Stimulated activated CD8-positive, alpha-beta memory T cell treated with anti-CD3 and anti-CD28 coated beads, Interleukin-12 subunit alpha, Interleukin-12 subunit beta, amount 100 ng/mL, for 1 hour (primary cell): ENCODE measurements at regions not wholly inside any gene's neighbourhood (a gene's known extent, or its start where the extent isn't known, plus 50 kb on each side); places are given as distances from the start of the nearest gene placed in this dataset.
A peak's percentile ranks its signal among the peaks of the same experiment; 100 is the strongest.

ENCODE experiments used
- DNase-seq: peaks from one replicate; pipeline ENCODE4 v3.0.0-alpha.2; 2020; ENCODE audit warnings: low read depth

DNA sequence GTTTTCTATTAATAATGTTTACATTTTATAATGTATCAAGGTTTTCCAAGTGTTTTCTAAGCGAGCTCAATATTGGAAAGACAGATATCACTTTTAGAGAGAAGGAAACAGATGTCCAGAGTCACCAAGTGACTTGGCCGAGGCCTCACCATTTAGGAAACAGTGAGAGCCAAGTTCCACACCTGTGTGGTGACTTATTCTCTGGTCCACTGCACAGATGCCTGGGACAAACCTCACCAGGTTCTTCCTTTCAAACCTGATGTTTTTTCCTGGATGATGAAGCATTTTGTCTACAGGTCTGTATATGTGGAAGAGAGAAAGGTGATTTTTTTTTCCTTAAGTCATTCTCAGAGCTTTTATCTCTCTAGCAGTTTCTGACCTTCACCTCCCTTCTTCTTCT, 280.7 kb downstream of the LPIN1 start:
- no peak for DNase-seq

DNA sequence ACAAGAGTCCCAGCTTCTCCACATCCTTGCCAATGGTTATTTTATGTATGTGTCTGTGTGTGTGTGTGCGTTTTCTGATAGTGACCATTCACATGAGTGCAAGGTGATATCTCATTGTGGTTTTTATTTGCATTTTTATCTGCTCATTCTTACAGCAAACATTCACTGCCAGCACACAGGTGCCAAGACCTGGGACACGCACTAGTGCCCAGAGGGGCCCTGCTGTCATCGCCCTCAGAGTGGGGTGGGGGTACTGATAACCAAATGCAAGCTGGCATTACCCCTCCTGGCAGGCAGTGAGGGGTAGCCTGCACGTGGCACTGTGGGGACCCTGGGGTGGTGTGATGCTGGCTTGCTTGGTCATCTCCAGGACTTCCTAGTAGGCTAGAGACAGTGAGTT, 285.4 kb downstream of the LPIN1 start:
- DNase-seq: no peak

DNA sequence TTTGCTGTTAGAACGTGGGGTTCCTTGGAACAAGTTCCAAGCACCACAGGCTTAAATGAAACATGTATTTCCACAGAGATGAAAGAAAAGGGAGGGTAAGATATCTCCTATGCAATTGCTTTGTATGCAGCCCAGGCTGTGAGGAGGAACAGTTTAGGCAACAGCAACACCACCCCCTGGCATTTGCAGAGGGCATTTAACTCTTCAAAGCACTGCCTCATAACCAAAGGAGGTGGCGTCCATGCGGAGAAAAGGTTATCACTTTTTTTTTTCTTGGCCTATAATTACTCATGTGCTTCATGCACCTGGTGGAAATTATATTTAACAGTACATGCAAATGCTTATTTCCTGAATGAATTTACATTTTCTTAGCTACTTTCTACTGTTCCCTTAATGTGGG, 286.0 kb downstream of the LPIN1 start:
- no peak for DNase-seq

DNA sequence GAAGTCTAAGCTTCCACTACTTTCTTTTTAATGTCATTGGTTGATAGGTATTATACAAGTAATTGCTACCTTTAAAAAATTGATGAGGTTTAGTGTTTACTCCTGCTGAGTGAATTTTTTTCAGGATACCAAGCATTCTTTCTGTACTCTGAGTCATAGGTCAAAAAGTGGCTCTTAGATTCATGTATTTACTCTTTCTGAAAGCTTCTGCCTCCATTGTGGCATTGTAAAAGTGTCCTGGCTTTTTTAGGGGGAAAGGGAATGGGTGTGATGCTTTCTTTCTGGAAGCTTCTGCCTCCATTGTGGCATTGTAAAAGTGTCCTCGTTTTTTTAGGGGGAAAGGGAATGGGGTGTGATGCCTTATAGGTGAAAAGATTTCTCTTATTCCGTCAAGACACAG, 286.5 kb downstream of the LPIN1 start:
- no peak for DNase-seq

DNA sequence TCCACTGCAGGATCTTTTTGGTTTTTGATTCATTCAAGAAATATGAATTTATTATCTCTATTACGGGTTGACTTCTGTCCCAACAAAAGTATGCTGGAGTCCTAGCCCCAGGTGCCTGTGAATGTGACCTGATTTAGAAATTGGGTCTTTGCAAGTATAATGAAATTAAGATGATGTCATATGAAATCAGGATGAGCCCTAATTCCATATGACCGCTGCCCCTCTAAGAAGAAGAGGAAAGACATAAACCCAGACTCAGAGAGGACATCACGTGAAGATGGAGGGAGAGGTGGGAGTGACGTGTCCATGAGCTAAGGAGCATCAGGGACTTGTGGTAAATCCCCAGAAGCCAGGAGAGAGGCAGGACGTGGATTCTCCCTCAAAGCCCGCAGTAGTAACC, 287.1 kb downstream of the LPIN1 start:
- DNase-seq: no peak

DNA sequence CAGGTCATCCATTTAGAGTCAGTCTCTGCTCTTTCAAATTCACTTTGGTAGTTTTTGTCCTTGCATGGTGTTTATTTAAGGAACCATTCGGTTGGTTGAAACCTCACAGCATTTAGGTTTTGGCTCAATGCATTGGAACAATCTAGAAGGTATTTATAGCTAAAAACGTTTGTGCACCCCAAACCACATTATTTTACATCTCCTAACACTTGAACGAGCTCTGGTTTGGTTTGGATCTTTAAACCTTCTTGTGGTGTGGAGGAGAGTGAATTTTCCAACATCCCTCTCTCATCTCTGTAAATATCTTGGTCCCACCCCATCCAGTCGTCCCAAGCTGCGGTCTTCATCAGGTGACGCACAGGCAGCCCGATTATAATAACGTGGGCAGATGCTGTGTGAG, 287.9 kb downstream of the LPIN1 start:
- DNase-seq: no peak

DNA sequence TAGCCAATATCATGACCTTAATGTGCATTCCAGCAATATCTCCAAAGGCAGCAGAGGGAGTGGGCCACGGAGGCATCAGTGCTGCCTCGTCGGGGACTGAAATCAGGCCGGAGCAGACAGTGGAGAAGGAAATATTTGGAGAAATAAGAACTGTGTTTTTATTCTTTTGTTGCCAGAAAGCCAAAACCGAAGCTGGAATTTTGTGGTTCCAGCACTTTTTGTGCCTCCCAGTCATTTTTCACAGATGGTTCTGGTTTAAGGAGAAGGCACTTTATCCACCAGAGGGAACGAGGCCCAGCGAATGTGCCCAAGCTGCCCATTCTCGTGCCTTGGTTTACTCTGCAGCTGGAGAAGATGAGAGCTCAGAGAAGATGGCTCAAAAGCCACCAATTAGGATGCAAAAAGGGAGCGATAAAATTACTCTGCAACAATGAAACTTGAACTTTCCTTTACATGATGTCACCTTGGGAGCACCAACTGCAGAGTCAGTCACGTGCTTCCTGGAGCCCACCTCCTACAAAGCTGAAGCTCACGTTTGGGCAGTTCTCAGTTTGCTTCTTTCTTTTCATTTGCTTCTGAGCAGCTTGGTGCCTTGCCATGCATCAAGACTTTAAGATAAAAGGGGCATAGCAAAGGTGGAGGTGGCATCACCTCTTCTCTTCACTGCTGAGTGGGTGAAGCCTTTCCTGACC, 288.7 kb downstream of the LPIN1 start:
- DNase-seq: no peak

DNA sequence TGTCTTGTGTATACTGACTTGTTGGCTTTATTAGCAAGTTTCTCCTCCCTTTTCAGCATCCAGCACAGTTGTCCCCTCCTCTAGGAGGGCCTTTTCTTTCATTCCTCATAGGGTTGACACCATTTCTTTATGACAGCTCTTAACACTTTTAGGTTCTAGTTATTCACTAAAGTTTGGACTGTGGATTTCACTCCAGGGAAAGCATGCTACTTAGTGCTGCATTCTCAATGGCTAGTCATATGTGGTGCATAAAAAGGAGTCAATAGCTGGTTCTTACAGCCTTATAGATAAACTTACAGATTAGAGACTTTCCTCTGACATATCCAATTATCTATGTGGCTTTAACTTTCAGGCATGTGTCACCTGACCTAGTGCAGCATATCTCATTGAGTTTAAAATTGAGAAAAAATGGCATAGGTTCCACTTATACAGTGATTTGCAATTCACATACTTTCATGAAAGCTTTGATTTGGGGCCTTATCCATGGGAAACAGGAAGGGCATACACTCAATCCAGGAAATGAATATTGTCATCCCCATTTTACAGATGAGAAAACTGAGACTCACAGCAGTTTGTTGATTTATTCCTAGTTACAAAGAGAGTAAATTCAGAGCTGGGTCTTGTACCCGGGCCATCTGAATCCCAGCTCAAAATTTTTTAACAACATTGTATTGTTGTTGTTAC, 289.7 kb downstream of the LPIN1 start:
- no peak for DNase-seq

DNA sequence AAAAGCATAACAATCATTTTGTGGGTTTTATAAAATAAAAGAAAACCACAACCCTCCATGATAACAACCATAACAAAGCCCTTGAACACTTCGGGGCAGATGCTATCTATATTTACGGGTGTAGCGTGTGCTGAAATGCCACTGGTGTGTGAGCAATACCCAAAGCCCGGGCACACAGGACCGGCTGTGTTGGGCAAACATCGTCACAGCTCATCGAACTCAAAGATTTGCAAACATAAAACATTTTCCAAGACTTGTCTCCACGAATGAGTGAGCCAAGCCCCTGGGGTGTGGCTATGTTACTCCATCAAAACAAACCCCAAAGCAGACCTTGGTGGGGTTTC, 290.2 kb downstream of the LPIN1 start:
- no peak for DNase-seq

DNA sequence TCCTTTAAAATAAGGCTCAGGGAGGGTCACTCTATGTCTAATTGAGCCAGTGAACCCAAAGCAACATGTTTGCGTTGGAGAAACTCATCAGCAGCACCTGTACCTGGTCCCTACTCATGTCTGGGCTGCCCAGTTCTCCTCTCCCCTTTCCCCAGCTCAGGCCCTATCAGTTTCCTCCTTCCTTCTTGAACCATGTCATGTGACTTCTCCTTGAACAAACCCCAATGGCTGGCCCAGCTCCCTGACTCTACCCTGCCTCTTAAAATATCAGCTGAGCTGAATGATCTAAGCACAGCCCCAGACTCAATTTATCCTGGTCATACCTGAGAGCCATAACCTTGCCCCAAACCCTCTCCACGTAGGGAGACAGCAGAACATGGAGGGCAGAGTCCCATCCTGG, 290.9 kb downstream of the LPIN1 start:
- no peak for DNase-seq

DNA sequence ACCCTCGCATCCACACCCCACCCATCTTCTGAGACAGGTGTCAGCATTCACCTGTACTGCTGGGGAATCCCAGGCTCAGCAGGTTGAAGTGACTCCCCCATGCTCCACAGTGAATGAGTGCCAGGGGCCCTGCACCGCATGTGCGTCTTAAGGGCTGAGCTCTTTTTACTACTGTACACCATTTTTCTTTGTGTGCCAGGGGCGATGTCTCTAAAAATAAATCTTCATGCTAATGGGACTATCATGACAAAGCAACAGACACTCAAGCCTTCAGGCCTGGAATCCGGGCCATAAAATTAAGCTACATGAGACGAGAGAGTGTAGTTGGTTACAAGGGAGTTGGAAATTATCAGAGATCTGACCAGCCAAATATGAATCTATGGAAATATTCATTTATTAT, 294.8 kb downstream of the LPIN1 start:
- DNase-seq: no peak

DNA sequence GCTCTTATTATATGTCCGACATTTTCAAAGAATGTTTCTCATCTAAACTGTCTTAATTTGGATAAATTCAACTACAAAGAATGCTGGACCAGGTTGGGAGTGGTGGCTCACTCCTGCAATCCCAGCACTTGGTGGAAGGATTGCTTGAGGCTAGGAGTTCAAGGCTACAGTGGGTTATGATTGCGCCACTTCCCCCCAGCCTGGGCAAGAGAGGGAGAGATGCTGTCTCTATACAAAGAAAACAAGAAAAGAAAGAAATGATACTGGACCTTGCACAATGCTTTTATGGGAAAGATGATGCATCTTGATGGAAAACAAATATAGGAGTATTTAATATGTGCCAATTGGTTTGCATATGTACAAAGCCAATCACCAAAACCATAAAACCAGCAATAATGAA, 296.7 kb downstream of the LPIN1 start:
- no peak for DNase-seq

DNA sequence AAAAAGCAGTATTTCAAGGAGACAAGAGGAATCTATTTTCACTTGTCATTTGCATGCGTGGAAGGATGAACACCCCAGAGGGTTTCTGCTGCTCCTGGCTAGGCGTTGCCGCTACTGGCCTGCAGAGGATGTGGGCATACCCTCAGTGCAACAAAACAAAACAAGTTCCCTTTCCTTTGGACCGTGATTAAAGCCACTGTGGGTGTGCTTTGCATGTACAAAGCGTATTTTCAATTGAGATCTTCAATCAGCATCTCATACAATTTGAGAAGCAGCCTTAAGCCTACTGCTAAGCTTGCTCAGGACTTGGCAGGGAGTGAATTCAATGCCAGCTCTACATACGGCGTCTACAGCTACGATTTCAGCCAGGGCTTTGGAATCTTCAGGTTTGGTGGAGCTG, 298.4 kb downstream of the LPIN1 start:
- DNase-seq: no peak

DNA sequence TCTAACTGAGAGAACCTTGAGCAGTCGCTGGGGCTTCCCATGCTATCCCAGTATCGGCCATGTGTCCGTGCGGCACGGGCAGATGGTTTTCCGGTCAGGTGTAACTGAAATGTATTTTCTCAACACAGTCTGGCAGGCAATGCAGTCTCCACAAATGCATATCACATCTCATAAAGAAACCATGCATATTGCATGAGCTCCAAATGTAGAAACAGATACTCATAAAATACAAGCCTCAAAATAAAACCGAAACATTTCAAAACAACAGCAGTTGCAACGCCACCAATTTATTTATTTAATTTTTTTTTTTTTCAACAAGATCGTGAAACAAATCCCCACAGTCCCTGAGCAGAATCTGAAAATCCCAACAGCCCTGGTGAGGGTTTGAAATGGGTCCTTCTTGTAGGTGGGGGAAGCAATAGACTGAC, 299.4 kb downstream of the LPIN1 start:
- DNase-seq: no peak

DNA sequence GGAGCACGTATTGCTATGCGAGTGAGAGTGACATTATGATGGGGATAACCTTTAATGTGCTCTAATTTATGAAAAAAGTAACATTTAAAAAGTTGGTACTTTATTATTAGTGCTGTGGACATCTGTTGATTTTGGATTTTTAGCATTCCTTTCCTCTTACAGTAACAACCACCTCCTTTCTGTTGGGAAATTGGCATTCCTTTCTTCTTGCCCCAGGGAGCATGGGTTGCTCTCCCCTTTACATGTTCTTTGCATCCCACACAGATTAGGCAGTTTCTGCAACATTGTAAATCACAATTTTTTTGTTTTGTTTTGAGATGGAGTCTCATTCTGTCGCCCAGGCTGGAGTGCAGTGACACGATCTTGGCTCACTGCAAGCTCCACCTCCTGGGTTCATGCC, 300.2 kb downstream of the LPIN1 start:
- DNase-seq: no peak

DNA sequence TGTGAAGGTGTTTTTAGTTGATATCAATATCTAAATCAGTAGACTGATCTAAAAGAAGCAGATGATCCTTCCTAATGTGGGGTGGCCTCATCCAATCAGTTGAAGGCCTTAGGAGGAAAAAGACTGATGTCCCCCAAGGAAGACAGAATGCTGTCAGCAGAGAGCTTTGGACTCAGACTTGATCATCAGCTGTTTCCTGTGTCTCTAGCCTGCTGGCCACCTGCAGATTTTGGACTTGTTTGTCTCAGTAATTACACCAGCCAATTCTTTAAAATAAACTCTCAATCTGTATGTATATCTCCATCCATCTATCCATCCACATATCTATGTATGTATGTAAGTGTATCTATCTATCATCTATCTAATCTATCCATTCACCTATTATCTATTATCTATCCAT, 301.3 kb downstream of the LPIN1 start:
- DNase-seq: no peak

DNA sequence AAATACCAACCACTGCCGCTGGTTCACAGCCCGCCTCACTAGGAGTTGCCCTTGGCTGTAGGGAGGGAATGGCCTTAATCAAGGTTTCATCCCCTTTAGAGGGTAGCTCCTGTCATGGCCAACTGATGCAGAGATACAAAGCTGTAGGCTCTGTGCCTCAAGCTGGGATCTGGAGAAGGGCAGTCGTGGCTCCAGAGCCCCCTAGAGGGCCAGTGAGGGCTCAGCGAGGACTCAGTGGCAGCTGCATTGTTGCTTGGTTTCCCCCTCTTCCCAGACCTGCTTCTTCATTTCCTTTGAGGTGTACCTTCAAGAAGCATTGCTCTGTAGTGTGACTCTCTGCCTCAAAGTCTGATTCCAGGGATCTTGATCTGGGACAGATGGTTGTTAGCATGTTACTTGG, 302.1 kb downstream of the LPIN1 start:
- DNase-seq: no peak

DNA sequence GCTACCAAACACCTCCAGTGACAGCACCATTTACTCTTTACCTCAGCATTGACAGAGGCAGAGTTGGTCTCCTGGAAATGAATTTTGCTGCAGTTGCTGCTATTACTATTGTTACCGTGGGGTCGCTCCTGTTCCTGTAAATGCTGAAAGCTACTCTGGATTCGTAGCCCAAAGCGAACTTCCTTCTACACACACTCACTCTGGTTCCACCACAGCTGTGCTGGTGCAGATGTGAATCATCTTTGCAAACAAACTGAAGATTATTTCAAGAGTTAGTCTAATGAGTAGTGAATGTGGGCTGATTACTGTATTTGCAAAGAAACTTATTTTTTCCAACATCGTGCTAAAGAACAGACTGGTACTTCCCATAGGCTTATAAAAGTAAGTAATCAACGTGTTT, 304.0 kb downstream of the LPIN1 start:
- no peak for DNase-seq

DNA sequence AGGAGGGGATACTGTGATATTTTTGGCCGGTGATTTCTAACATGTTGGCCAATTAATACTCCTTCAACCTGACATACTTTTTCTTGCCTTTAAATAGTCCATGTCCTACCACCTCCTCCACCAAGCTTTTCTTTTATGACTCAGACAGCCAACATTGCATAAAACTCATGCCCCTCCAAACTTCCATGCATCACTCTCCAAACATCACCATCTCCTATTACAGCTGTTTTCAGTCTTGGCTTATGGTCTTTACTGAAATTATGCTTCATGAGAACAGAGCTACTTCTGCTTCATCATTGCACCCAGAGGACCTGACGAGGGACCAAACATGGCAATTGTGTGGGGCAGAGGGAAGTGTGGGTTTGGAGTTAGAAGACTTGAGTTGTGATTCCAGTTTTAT, 305.4 kb downstream of the LPIN1 start:
- no peak for DNase-seq

DNA sequence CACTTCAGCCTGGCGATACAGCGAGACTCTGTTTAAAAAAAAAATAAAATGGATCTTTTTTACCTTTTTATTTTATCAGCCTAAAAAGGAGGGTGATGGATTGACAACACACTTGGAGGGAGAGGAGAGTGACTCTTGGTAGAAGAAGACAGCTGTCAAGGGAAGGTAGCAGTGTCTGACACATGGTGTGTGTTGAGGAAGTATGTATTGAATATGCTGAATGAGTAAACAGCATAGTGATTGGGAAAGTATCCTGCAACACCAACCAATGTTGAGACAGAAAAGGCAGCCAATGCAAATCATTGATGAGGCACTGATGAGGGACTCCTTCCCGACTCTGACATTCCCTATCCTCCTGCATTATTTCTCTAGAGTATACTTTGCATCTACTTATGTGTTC, 306.4 kb downstream of the LPIN1 start:
- no peak for DNase-seq

DNA sequence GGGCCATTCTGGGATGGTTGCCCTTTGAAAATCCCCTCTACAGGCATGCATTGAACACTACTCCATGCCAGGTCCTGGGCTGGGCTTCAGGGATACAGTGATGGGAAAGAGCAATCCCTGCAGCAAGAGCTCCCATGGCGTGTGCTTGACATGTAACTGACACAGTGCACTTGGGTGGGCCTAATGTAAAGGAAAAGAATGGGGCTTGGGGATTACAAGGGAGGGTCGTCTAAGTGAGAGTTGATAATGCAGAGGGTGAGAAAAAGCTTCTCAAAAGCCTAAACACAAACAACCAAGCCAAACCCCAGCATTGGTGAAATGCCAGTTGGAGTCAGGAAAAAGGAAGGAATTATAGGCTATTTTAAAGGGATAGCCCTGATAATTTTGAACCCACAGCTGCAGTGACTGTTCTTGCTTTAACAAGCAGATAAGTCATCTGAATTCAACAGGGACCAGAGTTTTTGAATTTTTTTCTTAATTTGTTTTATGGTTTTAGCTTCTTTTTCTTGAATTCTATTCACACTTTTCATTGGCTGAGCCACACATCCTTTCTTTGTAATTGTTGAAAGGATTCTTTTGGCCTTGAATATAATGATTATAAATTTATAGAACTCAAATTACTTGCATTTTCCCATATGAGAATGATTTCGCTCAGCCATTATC, 308.7 kb downstream of the LPIN1 start:
- no peak for DNase-seq

DNA sequence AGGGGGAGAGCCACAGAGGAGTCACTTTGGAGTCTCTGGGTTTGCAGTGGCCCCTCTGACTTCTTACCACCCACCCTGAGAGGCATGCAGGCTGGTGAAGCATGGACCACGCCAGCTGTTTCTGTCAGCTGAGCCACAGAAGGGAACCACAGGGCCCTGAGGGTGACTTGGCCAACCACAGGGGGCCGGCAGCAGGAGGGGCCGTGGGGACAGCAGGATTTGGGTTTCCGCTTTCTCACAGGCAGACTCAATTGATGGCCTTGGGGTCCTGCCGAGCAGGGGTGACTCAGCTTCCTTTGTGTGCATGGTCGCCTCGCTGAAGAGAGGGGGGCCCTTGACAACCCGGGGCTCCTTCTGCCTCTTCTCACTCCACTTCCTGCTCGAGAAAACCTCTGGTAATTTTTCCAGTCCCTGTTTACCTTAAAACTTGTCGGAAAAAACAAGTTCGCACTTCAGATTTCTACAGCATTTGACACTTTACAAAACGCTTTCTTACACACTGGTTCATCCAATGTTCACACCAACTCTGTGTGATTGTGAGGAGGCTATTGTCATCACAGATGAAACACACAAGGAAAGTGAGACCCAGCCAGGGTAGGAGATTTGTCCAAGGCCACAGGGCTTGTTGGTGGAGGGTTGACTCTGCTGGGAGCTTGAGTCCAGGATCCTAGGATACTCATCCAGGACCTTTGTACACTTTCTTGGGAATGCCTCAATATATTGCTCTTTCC, 311.2 kb downstream of the LPIN1 start:
- DNase-seq: peak; percentile 33
